DND-41 (cell line): ENCODE measurements at regions not wholly inside any gene's neighbourhood (a gene's known extent, or its start where the extent isn't known, plus 50 kb on each side); places are given as distances from the start of the nearest gene placed in this dataset.

Experiments
- EZH2 ChIP-seq: IDR thresholded peaks from 3 replicates; pipeline ENCODE4 v1.6.1; 2012; ENCODE audit warnings: borderline replicate concordance, low read depth, mild to moderate bottlenecking, moderate library complexity, low read length, inconsistent platforms; ENCODE audit not compliant: severe bottlenecking
- TF ChIP-seq, protein P1 (sequence below): IDR thresholded peaks from 2 replicates; pipeline ENCODE4 v1.5.1; 2012; ENCODE audit warnings: borderline replicate concordance, low read length, moderate library complexity, mild to moderate bottlenecking; ENCODE audit not compliant: poor library complexity, severe bottlenecking; ENCODE audit errors: extremely low read depth

DNA sequence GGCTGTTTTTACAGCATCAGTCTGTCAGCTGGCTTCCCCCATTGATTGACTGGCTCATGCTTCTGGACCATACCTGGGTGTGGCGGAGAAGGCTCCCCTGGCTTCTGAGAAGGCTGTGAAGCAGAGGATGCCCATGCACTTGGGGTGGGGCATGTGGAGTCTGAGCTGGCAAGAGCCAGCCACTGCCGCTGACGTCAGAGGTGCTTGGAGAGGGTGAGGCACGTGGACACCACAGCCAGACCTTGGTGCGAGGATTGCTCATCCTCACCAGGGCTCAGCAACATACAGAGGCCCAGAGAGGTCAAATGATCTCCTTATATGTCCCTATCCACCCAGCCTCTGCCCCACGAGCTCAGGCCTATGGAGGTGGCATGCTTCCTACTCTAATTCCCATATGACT, 211.2 kb upstream of the PMEPA1 start:
- TF ChIP-seq EZH2, result no peak
- TF ChIP-seq, protein P1, sequence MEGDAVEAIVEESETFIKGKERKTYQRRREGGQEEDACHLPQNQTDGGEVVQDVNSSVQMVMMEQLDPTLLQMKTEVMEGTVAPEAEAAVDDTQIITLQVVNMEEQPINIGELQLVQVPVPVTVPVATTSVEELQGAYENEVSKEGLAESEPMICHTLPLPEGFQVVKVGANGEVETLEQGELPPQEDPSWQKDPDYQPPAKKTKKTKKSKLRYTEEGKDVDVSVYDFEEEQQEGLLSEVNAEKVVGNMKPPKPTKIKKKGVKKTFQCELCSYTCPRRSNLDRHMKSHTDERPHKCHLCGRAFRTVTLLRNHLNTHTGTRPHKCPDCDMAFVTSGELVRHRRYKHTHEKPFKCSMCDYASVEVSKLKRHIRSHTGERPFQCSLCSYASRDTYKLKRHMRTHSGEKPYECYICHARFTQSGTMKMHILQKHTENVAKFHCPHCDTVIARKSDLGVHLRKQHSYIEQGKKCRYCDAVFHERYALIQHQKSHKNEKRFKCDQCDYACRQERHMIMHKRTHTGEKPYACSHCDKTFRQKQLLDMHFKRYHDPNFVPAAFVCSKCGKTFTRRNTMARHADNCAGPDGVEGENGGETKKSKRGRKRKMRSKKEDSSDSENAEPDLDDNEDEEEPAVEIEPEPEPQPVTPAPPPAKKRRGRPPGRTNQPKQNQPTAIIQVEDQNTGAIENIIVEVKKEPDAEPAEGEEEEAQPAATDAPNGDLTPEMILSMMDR, result no peak
